GM21576 (cell line): ENCODE measurements at regions not wholly inside any gene's neighbourhood (a gene's known extent, or its start where the extent isn't known, plus 50 kb on each side); places are given as distances from the start of the nearest gene placed in this dataset.

Experiments
- ATAC-seq: cut with Tn5 transposase; IDR thresholded peaks from one replicate; pipeline ENCODE4 v1.9.1; 2021; ENCODE audit warnings: mild to moderate bottlenecking, moderate library complexity; ENCODE audit not compliant: unreplicated experiment

DNA sequence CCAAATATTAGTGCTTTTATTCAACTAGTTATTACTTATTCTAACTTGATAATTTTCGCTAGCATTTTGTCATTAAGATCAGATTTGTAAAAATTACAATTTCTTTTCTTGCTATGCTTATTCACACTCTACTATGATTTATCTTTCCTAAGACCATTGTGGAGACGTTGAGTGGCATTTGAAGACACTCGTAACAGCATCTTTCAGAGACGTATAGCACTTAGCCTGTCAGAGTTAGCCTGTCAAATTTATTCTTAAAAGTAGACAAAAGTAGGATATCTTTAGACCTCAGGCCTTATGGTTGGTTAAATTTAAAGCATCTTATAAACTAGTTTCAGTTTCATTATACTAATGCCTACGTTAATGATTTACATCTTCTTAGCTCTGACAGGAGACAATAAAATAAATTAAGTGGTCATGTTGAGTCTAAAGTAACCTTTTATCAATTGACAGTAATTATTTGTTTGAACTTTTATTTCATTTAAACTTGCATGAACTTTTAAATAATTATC is 1410.1 kb downstream of the MRPL39 start:
- ATAC-seq = no peak

DNA sequence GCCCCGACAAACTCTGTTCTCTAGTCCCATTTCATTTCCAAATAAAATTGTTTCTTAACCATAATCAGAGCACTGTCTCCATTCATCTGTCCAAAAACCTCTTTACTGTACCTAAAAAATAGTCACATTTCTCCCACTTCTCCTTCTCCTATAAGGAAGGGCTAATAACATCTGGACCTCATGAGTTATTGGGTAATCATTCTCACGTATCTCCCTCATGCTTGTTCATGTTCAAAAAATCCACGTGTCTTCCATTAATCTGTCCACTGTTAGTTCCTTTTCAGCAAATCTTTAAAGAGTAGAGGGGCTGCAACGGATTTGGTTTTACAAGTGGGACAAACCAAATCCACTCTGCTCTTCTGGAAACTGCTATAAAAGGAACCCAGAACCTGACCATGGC is 1418.8 kb downstream of the MRPL39 start:
- no peak for ATAC-seq

- ATAC-seq = no peak
Measured at GRCh38 chr21:24183077-24183476, 1424.2 kb downstream of the MRPL39 start.

- ATAC-seq = no peak
Measured at GRCh38 chr21:24179110-24179509, 1428.2 kb downstream of the MRPL39 start.

DNA sequence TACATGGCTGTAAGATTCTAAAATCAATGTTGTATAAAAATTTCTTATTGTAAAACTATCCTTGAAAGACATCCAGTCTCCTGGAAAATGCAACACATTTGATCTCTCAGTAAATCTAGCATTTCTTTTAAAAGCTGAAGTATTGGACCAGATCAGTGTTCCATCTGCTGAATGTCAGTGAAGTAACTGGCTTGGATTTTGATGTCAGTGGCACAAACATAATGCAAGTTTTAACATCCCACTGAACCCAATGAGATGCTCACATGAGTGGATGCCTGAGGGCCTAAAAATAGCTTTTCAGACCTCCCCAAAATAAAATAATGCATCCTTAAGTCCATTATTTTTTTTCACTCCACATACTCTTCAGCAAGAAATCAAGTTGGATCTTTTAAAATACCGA is 1432.2 kb downstream of the MRPL39 start:
- no peak for ATAC-seq

DNA sequence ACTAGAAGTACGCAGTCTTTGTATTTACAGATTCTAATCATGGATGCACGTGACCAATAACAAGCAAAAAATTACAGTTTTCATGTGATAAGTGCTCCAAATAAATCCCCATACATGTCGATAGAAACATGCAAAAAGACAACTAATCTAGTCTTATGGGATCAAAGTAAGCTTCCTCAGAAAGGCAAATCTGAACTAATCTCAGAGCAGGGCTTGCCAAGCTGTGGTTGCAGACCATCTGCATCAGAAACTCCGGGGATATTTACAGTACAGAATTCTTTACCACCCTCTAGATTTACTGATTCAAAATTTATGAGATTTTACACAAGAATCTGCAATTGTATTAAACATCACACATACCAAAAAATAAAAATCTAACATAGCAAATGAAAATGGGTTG is 1435.5 kb downstream of the MRPL39 start:
- no peak for ATAC-seq

DNA sequence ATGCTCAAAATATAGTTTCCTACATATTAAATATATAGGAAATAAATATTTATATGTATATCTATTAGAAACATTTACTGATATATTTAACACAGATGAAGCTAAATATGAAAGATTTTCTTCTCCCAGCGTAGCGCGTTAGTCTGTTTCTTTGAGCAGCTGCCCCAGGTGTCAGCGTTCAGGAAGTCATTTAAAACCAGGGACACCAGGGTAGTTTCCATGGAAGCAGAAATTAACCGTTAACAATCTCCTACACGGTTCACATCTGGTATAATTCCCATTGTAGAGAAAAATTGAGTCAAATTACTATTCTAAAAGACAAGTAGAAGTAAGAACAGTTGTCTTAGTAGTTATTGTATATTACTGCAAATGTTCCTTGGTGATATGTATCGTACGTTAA is 1443.7 kb downstream of the MRPL39 start:
- no peak for ATAC-seq

- no peak for ATAC-seq
Measured at GRCh38 chr21:24160528-24160927, 1446.8 kb downstream of the MRPL39 start.

GRCh38 chr21:24153137-24153536 is 1454.1 kb downstream of the MRPL39 start:
- ATAC-seq = no peak

DNA sequence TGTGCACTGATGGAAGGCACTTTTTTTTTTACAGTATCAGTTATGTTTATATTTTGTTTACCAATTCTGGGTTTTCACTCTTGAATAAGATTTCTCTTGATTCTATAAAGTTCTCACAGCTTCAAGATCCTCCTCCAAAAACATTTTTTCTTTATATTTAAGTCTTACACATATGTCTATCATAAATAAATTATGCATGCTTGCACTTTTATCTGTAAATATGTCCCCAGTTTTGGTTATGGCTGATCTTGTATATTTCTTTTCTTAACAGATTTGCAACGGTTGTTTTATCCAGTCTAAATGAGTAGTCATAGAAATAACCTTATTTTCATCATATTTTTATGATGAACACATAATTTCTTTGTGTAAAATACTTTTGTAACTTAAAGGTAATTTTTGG is 1456.5 kb downstream of the MRPL39 start:
- no peak for ATAC-seq

DNA sequence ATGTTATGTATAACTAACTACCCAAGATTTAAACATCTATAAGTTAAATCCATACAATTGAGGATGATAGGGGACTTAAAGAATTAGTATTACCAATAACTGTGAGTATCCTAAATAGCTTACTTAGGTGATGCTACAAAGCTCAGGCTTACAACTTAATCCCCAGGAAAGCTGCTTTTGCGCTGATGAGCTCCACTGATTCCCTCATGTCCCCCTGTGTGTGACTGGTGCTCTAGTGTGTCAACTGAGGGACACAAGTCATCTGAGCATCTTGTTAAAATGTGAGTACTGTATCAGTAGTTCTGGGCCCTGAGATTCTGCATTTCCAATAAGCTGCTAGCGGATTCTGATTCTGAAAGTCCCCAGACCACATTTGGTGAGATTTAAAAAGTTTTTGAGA is 1458.8 kb downstream of the MRPL39 start:
- no peak for ATAC-seq

DNA sequence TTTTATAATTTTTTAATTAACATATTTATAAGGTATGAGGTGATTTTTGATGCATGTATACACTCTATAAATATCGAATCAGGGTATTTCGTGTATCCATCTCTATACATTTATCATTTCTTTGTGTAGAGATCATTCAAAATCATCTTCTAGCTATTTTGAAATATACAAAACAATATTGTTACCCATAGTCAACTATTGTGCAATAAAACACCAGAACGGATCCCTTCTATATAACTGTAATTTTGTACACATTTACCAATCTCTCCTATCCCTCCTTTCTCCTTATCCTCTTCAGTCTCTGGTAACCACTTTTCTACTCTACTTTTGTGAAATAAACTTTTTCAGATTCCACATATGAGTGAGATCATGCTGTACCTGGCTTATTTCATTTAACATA is 1459.6 kb downstream of the MRPL39 start:
- ATAC-seq = no peak

- ATAC-seq = no peak
Measured at GRCh38 chr21:24131056-24131455, 1476.2 kb downstream of the MRPL39 start.

DNA sequence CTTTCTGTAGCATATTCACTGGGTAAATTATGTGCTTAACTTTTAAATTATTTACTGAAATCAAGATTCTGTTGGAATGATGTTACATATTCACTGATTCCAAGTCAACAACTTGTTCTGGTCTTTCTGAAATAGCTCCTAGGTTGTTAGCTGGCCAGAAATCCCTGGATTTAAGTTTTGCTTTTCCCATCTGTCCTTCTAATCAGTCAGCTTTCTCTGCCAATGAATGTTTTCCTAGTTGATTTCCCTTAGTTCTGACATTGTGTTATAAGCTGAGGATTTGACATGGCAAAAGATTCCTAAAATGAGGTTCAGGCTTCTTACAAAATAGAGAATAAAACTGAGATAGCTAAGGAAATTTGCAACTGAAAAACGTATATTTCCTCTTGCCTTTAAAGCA is 1479.6 kb downstream of the MRPL39 start:
- no peak for ATAC-seq

GRCh38 chr21:24123785-24124184 is 1483.5 kb downstream of the MRPL39 start:
- no peak for ATAC-seq

GRCh38 chr21:24118738-24119459 is 1488.4 kb downstream of the MRPL39 start:
- no peak for ATAC-seq

DNA sequence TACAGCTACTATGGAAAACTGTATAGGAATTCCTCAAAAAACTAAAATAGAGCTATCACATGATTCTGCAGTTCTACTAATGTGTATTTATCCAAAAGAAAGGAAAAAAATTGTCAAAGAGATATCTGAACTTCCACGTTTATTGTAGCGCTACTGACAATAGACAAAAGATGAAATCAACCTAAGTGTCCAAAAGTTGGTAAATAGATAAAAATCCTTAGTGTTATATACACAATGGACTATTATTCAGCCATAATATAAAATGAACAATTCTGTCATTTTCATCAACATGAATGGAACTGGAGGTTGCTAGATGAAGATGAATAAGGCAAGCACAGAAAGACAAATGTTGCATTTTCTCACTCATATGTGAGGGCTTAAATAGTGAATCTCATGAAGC is 1492.1 kb downstream of the MRPL39 start:
- ATAC-seq = no peak

GRCh38 chr21:24112020-24112419 is 1495.3 kb downstream of the MRPL39 start:
- no peak for ATAC-seq

DNA sequence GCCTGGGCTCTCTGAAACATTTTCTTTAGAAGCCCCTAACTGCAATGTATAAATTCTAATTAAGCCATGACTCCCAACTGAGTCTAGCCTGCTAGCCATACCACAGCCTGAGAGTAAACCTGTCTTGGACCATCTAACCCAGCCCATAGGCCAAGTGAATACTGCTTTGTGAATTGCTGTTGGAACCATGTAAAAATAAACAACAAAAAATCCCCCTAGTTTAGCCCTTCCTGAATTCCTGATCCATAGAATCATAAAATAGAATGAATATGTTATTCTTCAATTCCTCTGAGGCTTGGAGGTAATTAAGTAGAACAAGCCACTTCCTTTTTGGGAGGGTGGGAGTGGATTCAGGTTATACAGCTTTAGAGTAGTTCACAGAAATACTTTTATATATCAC is 1496.4 kb downstream of the MRPL39 start:
- ATAC-seq = no peak

GRCh38 chr21:24097181-24097580 is 1510.1 kb downstream of the MRPL39 start:
- ATAC-seq = no peak

GRCh38 chr21:24096651-24097050 is 1510.6 kb downstream of the MRPL39 start:
- no peak for ATAC-seq

GRCh38 chr21:24093032-24093431 is 1514.2 kb downstream of the MRPL39 start:
- ATAC-seq = no peak

- no peak for ATAC-seq
Measured at GRCh38 chr21:24076179-24076578, 1531.1 kb downstream of the MRPL39 start.
